ENCODE measurements at regions not wholly inside any gene's neighbourhood (a gene's known extent, or its start where the extent isn't known, plus 50 kb on each side); places are given as distances from the start of the nearest gene placed in this dataset.

- TF ChIP-seq CTCF (conservative IDR thresholded peaks at IDR 0.05; ENCODE audit: low read length) (no peak), EZH2phosphoT487 (IDR thresholded peaks at IDR 0.05; ENCODE audit: borderline replicate concordance, low read depth, low read length) (no peak)
Measured at GRCh38 chr5:166712447-166713185, 1578.8 kb upstream of the WWC1 start.
